Sigmoid colon (tissue), 6 donors: ENCODE measurements at regions not wholly inside any gene's neighbourhood (a gene's known extent, or its start where the extent isn't known, plus 50 kb on each side); places are given as distances from the start of the nearest gene placed in this dataset.

Source experiments
- DNase-seq: peaks from one replicate; pipeline ENCODE4 v3.0.0-alpha.2; 2019
- H3K27ac ChIP-seq, 4 donors: fragments of 200-600 bp; sonication (generic); one replicate each; pipeline ENCODE4 v1.5.1; 2016 to 2019; ENCODE audit warnings: mild to moderate bottlenecking in 1 of 4
- H3K27me3 ChIP-seq, 3 donors: fragments of 200-600 bp; sonication (generic); one replicate each; pipeline ENCODE4 v1.5.1; 2019; ENCODE audit warnings: mild to moderate bottlenecking in 1 of 3
- H3K36me3 ChIP-seq, 4 donors: fragments of 200-600 bp; sonication (generic); one replicate each; pipeline ENCODE4 v1.5.1; 2016 to 2019
- H3K4me1 ChIP-seq, 4 donors: fragments of 200-600 bp; sonication (generic); one replicate each; pipeline ENCODE4 v1.5.1; 2017 to 2019
- H3K4me3 ChIP-seq, 4 donors: fragments of 200-600 bp; sonication (generic); one replicate each; pipeline ENCODE4 v1.5.1; 2017 to 2019; ENCODE audit warnings: mild to moderate bottlenecking in 2 of 4, moderate library complexity in 1 of 4
- H3K9me3 ChIP-seq, 4 donors: fragments of 200-600 bp in 3 of 4; sonication (generic) in 3 of 4; one replicate each; pipeline versions ENCODE4 v1.5.1 to v1.6.1; 2013 to 2019
- EP300 ChIP-seq, 4 donors: sonication (generic); formaldehyde crosslinking; IDR thresholded peaks; one replicate each; pipeline ENCODE4 v1.6.1; 2017; ENCODE audit warnings: antibody characterized with exemption in 4 of 4
- POLR2A ChIP-seq, 2 donors: fragments of 450-650 bp; IDR thresholded peaks; one replicate each; pipeline ENCODE4 v1.6.1; 2016; ENCODE audit warnings: antibody characterized with exemption in 2 of 2, mild to moderate bottlenecking in 2 of 2, moderate library complexity in 2 of 2
- POLR2AphosphoS5 ChIP-seq, 4 donors: sonication (generic); formaldehyde crosslinking; IDR thresholded peaks; one replicate each; pipeline ENCODE4 v1.6.1; 2017; ENCODE audit warnings: antibody characterized with exemption in 4 of 4
- WGBS, 2 donors: extraction: QIAGEN DNeasy Blood & Tissue Kit; methylation state at CpG; one replicate each; pipeline ENCODE4 v1.1.7; 2013; 5-methylcytosine and 5-hydroxymethylcytosine counted together
- intact Hi-C: fragments of 100-400 bp; cut with DNase I; formaldehyde crosslinking; loops from one replicate; pipeline ENCODE4 v1.15.1; 2023
- TF ChIP-seq, protein P1 (sequence below), 4 experiments: fragments of 450-650 bp in 3 of 4; fragments of 200-600 bp in 1 of 4; IDR thresholded peaks; one replicate each; pipeline ENCODE4 v1.5.1; 2016 to 2019; ENCODE audit warnings: antibody characterized with exemption in 4 of 4, mild to moderate bottlenecking in 3 of 4, moderate library complexity in 2 of 4
- donor health status: healthy with polysubstance abuse.
- donor health status: healthy.

DNA sequence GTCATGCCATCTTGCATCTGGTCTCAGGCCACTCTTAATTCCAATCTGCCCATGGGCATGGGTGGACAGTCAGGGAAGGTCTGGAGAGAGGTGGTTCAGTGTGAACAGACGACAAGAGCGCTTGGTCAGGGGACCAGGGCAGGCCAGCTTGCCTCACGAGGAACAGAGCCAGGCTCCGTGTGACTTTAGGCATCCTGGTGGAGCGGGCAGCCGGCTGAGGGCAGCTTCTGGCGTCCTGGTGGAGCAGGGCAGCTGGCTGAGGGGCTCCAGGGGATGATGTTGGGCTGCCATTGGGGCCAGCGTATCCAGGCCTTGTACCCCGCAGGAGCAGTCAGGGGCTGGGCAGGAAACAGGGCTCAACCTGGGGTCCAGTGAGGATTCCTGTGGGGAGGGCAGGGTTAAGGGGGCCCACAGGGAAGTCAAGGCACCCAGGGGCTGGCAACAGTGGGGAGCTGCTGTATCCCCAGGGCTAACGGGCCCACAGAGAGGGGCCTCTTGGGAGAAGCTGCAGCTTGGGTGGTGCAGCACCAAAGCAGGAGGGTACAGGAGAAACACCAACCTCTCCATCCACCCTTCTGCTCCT is 197.9 kb upstream of the TWIST2 start:
- DNase-seq: no peak
- 92% methylated on average over 10 of the region's 10 CpGs for WGBS, 2 donors
- H3K36me3 ChIP-seq: no peaks in the 10 kb centered on the region
- H3K9me3 ChIP-seq: no peaks in the 10 kb centered on the region
- peaks cover 0 to 20% (median 18%) of the 10 kb centered on the region in 4 donors for H3K4me1 ChIP-seq
- H3K27ac ChIP-seq: no peak overlapping the region
- intact Hi-C loops: no loop called here
- no peak overlapping the region for H3K4me3 ChIP-seq
- H3K27me3 ChIP-seq: no peaks in the 10 kb centered on the region
- TF ChIP-seq, protein P1, sequence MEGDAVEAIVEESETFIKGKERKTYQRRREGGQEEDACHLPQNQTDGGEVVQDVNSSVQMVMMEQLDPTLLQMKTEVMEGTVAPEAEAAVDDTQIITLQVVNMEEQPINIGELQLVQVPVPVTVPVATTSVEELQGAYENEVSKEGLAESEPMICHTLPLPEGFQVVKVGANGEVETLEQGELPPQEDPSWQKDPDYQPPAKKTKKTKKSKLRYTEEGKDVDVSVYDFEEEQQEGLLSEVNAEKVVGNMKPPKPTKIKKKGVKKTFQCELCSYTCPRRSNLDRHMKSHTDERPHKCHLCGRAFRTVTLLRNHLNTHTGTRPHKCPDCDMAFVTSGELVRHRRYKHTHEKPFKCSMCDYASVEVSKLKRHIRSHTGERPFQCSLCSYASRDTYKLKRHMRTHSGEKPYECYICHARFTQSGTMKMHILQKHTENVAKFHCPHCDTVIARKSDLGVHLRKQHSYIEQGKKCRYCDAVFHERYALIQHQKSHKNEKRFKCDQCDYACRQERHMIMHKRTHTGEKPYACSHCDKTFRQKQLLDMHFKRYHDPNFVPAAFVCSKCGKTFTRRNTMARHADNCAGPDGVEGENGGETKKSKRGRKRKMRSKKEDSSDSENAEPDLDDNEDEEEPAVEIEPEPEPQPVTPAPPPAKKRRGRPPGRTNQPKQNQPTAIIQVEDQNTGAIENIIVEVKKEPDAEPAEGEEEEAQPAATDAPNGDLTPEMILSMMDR (IDR thresholded peaks at IDR 0.05): no peak
- TF ChIP-seq POLR2AphosphoS5 (IDR thresholded peaks at IDR 0.05) (no peak), POLR2A (IDR thresholded peaks at IDR 0.05) (no peak), EP300 (IDR thresholded peaks at IDR 0.05) (no peak)

DNA sequence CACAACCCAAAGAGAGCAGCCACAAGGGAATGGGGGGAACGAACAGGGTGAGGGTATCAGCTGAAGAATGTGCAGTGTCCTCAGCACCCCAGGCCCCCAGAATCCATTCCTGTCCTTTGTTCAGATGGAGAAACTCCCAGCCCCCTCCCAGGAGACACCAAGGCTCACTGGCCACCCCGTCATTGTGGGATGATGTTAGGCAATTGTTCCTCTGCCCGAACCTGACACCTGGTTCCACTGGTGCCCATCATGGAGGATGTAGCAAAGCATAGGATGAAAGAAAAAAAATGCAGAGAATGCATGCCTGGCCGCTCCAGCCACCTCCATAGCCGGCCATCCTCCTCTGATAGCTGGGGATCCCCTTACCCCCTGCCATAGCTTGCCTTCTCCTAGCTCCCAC is 197.3 kb upstream of the TWIST2 start:
- H3K36me3 ChIP-seq: no peaks in the 10 kb centered on the region
- TF ChIP-seq, protein P1 (IDR thresholded peaks at IDR 0.05): no peak
- TF ChIP-seq POLR2A (IDR thresholded peaks at IDR 0.05): no peak
- H3K9me3 ChIP-seq: no peaks in the 10 kb centered on the region
- DNase-seq: no peak
- H3K27ac ChIP-seq: no peak overlapping the region
- H3K27me3 ChIP-seq: no peaks in the 10 kb centered on the region
- intact Hi-C loops: no loop called here
- WGBS, 2 donors: 83 to 91% methylated on average over 5 of the region's 5 CpGs
- peaks cover 0 to 21% (median 18%) of the 10 kb centered on the region in 4 donors for H3K4me1 ChIP-seq
- no peak overlapping the region for H3K4me3 ChIP-seq

DNA sequence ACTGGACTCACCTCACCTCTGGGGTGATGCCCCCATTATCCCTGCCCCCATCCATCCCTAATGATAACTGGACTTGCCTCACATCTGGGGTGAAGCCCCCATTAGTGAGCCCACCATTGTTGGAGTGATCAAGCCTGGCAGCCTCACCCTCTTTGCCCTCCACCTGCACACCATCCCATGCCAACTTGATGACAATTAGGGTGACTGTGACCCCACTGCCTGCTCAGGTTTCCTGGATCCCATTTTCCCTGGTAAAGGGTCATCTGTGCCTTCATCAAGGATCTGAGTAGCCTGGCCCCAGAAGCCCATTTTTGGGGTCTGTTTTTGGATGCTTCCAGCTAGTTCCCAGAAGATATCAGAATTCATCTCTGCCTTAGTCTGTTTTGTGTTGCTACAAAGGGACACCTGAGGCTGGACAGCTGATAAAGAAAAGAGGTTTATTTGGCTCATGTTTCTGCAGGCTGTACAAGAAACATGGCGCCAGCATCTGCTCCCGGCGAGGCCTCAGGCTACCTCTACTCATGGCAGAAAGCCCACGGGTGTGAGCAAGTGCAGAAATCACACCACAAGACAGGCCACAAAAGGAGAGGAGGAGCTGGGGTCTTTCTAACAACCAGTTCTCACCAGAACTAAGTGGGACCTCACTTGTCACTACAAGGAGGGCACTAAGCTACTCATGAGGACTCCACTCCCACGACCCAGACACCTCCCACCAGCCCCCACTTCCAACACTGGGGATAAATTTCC is 196.4 kb upstream of the TWIST2 start:
- no peak for TF ChIP-seq EP300 (IDR thresholded peaks at IDR 0.05)
- no peak for TF ChIP-seq POLR2AphosphoS5 (IDR thresholded peaks at IDR 0.05)
- no peak for TF ChIP-seq POLR2A (IDR thresholded peaks at IDR 0.05)
- TF ChIP-seq, protein P1 (IDR thresholded peaks at IDR 0.05): no peak
- DNase-seq: no peak
- intact Hi-C loops: no loop called here
- Histone ChIP-seq H3K9me3 (no peaks in the 10 kb centered on the region), H3K36me3 (no peaks in the 10 kb centered on the region), H3K4me1 (peaks cover 0 to 21% (median 17%) of the 10 kb centered on the region in 4 donors), H3K27ac (no peak overlapping the region), H3K27me3 (no peaks in the 10 kb centered on the region), H3K4me3 (no peak overlapping the region)
- WGBS, 2 donors: 73 to 85% methylated on average over 5 of the region's 5 CpGs

DNA sequence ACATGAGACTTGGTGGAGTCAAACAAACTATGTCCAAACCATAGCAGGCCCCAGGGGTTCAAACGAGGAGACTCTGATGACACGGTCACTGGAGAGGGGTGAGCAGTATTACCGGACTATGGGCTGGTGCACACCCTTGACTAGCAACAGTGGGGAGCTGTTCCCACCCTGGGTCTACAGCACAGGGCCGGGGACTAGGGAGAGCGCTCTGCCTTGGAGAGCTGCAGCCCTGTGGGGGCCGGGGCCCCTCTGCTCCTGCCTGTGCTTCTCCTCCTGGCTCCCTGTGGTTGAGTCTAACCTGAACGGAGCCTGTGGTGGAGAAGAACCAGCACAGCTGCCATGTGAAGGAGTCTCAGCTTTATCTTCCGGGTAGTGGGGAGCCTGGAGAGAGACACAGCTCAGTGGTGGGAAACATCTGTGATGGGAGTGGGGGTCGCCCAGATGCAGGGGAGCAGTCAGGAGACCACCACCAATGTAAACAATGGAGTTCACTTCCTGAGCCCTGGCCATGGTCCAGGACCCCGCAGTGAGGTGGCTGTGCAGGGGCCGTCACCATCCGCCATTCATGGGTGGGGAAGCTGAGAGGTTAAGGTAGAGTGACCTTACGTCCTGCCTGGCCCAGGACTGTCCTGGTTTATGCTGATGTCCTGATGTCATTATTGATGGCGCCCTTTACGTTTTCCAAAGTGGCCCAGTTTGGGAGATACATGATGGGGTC is 195.7 kb upstream of the TWIST2 start:
- no peak overlapping the region for H3K27ac ChIP-seq
- no peaks in the 10 kb centered on the region for H3K9me3 ChIP-seq
- DNase-seq: no peak
- intact Hi-C loops: no loop called here
- no peaks in the 10 kb centered on the region for H3K36me3 ChIP-seq
- H3K4me3 ChIP-seq: no peak overlapping the region
- 88 to 92% methylated on average over 15 of the region's 15 CpGs for WGBS, 2 donors
- TF ChIP-seq POLR2AphosphoS5 (IDR thresholded peaks at IDR 0.05) (no peak), POLR2A (IDR thresholded peaks at IDR 0.05) (no peak), EP300 (IDR thresholded peaks at IDR 0.05) (no peak)
- TF ChIP-seq, protein P1 (IDR thresholded peaks at IDR 0.05): no peak
- H3K27me3 ChIP-seq: no peaks in the 10 kb centered on the region
- H3K4me1 ChIP-seq: peaks cover 0 to 23% (median 21%) of the 10 kb centered on the region in 4 donors
